ENCODE measurements at regions not wholly inside any gene's neighbourhood (a gene's known extent, or its start where the extent isn't known, plus 50 kb on each side); places are given as distances from the start of the nearest gene placed in this dataset.
"Not testable (repeated sequence)": the region's sequence is repeated elsewhere in the genome, so short reads cannot be mapped to it uniquely, and the experiment has no call there.

- no peak for DNase-seq
Measured at GRCh38 chr12:114863911-114864310, 179.9 kb upstream of the TBX3 start.

GRCh38 chr12:114860969-114861368 lies 177.0 kb upstream of the TBX3 start:
- no peak for DNase-seq

GRCh38 chr12:114858388-114859146 lies 174.6 kb upstream of the TBX3 start:
- no peak for DNase-seq

- DNase-seq: no peak
Measured at GRCh38 chr12:114855678-114856077, 171.7 kb upstream of the TBX3 start.

GRCh38 chr12:114852976-114853529 lies 169.1 kb upstream of the TBX3 start:
- DNase-seq: no peak

GRCh38 chr12:114851981-114852380 lies 168.0 kb upstream of the TBX3 start:
- DNase-seq: no peak

GRCh38 chr12:114850661-114851275 lies 166.8 kb upstream of the TBX3 start:
- DNase-seq: no peak

- no peak for DNase-seq
Measured at GRCh38 chr12:114848666-114849065, 164.7 kb upstream of the TBX3 start.

GRCh38 chr12:114847441-114848035 lies 163.6 kb upstream of the TBX3 start:
- no peak for DNase-seq

- no peak for DNase-seq
Measured at GRCh38 chr12:114846771-114847170, 162.8 kb upstream of the TBX3 start.

GRCh38 chr12:114841557-114842251 lies 157.7 kb upstream of the TBX3 start:
- no peak for DNase-seq

GRCh38 chr12:114838480-114838879 lies 154.5 kb upstream of the TBX3 start:
- no peak for DNase-seq

GRCh38 chr12:114836609-114837008 lies 152.6 kb upstream of the TBX3 start:
- no peak for DNase-seq

GRCh38 chr12:114835031-114835430 lies 151.1 kb upstream of the TBX3 start:
- no peak for DNase-seq

- DNase-seq: no peak
Measured at GRCh38 chr12:114834621-114835020, 150.6 kb upstream of the TBX3 start.

GRCh38 chr12:114829833-114830232 lies 145.9 kb upstream of the TBX3 start:
- DNase-seq: no peak

- not testable (repeated sequence) for DNase-seq
Measured at GRCh38 chr12:114829244-114829643, 145.3 kb upstream of the TBX3 start.

- DNase-seq: no peak
Measured at GRCh38 chr12:114827461-114827860, 143.5 kb upstream of the TBX3 start.

- DNase-seq: no peak
Measured at GRCh38 chr12:114826244-114826643, 142.3 kb upstream of the TBX3 start.

GRCh38 chr12:114823724-114824123 lies 139.7 kb upstream of the TBX3 start:
- DNase-seq: no peak

- no peak for DNase-seq
Measured at GRCh38 chr12:114821570-114821969, 137.6 kb upstream of the TBX3 start.

GRCh38 chr12:114820796-114821195 lies 136.8 kb upstream of the TBX3 start:
- no peak for DNase-seq

Data from NCI-H1092 treated with DMSO at 0.1 percent for 48 hours (cell line).